H1 (cell line): ENCODE measurements at regions not wholly inside any gene's neighbourhood (a gene's known extent, or its start where the extent isn't known, plus 50 kb on each side); places are given as distances from the start of the nearest gene placed in this dataset.

ENCODE experiments used
- BCL11A ChIP-seq, 2 experiments: IDR thresholded peaks; one replicate each; pipeline ENCODE4 v1.6.1; 2011; ENCODE audit warnings: low read depth in 2 of 2, low read length in 2 of 2, mild to moderate bottlenecking in 2 of 2
- CHD7 ChIP-seq: fragments of 300-600 bp; sonication (generic); IDR thresholded peaks from 2 replicates; pipeline ENCODE4 v1.7.1; 2012; ENCODE audit warnings: low read length, moderate library complexity, mild to moderate bottlenecking, inconsistent platforms; ENCODE audit not compliant: insufficient replicate concordance
- GTF2F1 ChIP-seq: IDR thresholded peaks from 2 replicates; pipeline ENCODE4 v1.6.1; 2012; ENCODE audit warnings: low read depth, low read length, improper control_type of control experiment, borderline replicate concordance
- NRF1 ChIP-seq: IDR thresholded peaks from 2 replicates; pipeline ENCODE4 v1.6.1; 2011; ENCODE audit warnings: mild to moderate bottlenecking, low read depth, low read length, improper control_type of control experiment
- TF ChIP-seq, protein P1 (sequence below), 3 experiments: IDR thresholded peaks; 1 replicate in 2 of 3; 2 replicates in 1 of 3; pipeline versions ENCODE4 v1.5.1 to v1.6.1; 2011; ENCODE audit warnings: low read length in 3 of 3, mild to moderate bottlenecking in 3 of 3, inconsistent platforms in 2 of 3, low read depth in 1 of 3, moderate library complexity in 1 of 3; ENCODE audit not compliant: insufficient read depth in 1 of 3; ENCODE audit errors: control extremely low read depth in 1 of 3

- TF ChIP-seq CHD7 (no peak), NRF1 (no peak), BCL11A (IDR thresholded peaks at IDR 0.05; ENCODE audit: low read depth in 2 of 2, low read length in 2 of 2) (no peak), GTF2F1 (no peak)
- TF ChIP-seq, protein P1, sequence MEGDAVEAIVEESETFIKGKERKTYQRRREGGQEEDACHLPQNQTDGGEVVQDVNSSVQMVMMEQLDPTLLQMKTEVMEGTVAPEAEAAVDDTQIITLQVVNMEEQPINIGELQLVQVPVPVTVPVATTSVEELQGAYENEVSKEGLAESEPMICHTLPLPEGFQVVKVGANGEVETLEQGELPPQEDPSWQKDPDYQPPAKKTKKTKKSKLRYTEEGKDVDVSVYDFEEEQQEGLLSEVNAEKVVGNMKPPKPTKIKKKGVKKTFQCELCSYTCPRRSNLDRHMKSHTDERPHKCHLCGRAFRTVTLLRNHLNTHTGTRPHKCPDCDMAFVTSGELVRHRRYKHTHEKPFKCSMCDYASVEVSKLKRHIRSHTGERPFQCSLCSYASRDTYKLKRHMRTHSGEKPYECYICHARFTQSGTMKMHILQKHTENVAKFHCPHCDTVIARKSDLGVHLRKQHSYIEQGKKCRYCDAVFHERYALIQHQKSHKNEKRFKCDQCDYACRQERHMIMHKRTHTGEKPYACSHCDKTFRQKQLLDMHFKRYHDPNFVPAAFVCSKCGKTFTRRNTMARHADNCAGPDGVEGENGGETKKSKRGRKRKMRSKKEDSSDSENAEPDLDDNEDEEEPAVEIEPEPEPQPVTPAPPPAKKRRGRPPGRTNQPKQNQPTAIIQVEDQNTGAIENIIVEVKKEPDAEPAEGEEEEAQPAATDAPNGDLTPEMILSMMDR (IDR thresholded peaks at IDR 0.05; ENCODE audit: control extremely low read depth in 1 of 3, insufficient read depth in 1 of 3, low read depth in 1 of 3, low read length in 3 of 3), result no peak
Measured at GRCh38 chr4:181517491-181517890, 725.7 kb upstream of the TENM3 start (continued).
